GM12875 (cell line): ENCODE measurements at regions not wholly inside any gene's neighbourhood (a gene's known extent, or its start where the extent isn't known, plus 50 kb on each side); places are given as distances from the start of the nearest gene placed in this dataset.

Source experiments
- H3K4me3 ChIP-seq: one replicate; pipeline ENCODE4 v1.5.1; 2011; ENCODE audit warnings: low read depth, low read length, control low read depth
- CTCF ChIP-seq: IDR thresholded peaks from 2 replicates; pipeline ENCODE4 v1.5.1; 2011; ENCODE audit warnings: low read depth, mild to moderate bottlenecking, control low read depth, inconsistent platforms, low read length, moderate library complexity, borderline replicate concordance; ENCODE audit not compliant: insufficient read depth

GRCh38 chr14:56055511-56055910 is 62.7 kb upstream of the PELI2 start:
- no peak overlapping the region for H3K4me3 ChIP-seq
- TF ChIP-seq CTCF: no peak

- no peak for TF ChIP-seq CTCF
- H3K4me3 ChIP-seq: no peak overlapping the region
Measured at GRCh38 chr14:56056031-56056430, 62.2 kb upstream of the PELI2 start.

GRCh38 chr14:56057071-56057741 is 61.0 kb upstream of the PELI2 start:
- no peak for TF ChIP-seq CTCF
- no peak overlapping the region for H3K4me3 ChIP-seq

- TF ChIP-seq CTCF: no peak
Measured at GRCh38 chr14:56057767-56058166, 60.4 kb upstream of the PELI2 start.

GRCh38 chr14:56059054-56059453 is 59.2 kb upstream of the PELI2 start:
- TF ChIP-seq CTCF: no peak
- no peak overlapping the region for H3K4me3 ChIP-seq

More at GRCh38 chr14:56057767-56058166, 60.4 kb upstream of the PELI2 start:
- H3K4me3 ChIP-seq: no peak overlapping the region

GRCh38 chr14:56061051-56061450 is 57.2 kb upstream of the PELI2 start:
- no peak for TF ChIP-seq CTCF
- no peak overlapping the region for H3K4me3 ChIP-seq

- no peak overlapping the region for H3K4me3 ChIP-seq
- no peak for TF ChIP-seq CTCF
Measured at GRCh38 chr14:56063131-56063530, 55.1 kb upstream of the PELI2 start.
